ENCODE measurements at regions not wholly inside any gene's neighbourhood (a gene's known extent, or its start where the extent isn't known, plus 50 kb on each side); places are given as distances from the start of the nearest gene placed in this dataset.

DNA sequence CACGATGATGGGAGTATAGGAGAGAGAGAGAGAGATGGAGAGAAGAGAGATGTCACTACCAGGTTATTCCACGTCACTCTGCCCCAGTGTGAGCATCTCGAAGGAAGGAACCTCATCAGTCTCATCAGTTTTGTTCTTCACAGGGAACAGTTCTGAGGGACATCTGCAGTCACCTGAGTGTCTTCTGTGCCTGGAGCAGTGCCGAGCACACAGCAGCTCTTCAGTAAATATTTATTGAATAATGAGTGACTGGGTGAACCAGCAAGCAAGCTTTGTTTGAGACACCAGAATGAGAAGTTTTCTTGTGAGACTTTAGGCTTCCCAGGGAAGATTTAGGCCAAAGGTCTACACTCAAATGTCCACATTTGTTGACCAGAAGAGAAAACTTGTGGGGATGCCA is 142.4 kb upstream of the IRX3 start:
- H3K36me3 Mint-ChIP-seq (ENCODE audit: low read depth) = peaks cover 6% of the 10 kb centered on the region
- H3K4me3 Mint-ChIP-seq = no peak overlapping the region
- no peak for DNase-seq
- H3K27ac Mint-ChIP-seq = no peak overlapping the region
- H3K4me1 Mint-ChIP-seq (ENCODE audit: low read depth) = peaks cover 59% of the 10 kb centered on the region
- peaks cover 9% of the 10 kb centered on the region for H3K27me3 Mint-ChIP-seq (ENCODE audit: insufficient read depth)
- H3K9me3 Mint-ChIP-seq = no peaks in the 10 kb centered on the region
- TF ChIP-seq, protein P1, sequence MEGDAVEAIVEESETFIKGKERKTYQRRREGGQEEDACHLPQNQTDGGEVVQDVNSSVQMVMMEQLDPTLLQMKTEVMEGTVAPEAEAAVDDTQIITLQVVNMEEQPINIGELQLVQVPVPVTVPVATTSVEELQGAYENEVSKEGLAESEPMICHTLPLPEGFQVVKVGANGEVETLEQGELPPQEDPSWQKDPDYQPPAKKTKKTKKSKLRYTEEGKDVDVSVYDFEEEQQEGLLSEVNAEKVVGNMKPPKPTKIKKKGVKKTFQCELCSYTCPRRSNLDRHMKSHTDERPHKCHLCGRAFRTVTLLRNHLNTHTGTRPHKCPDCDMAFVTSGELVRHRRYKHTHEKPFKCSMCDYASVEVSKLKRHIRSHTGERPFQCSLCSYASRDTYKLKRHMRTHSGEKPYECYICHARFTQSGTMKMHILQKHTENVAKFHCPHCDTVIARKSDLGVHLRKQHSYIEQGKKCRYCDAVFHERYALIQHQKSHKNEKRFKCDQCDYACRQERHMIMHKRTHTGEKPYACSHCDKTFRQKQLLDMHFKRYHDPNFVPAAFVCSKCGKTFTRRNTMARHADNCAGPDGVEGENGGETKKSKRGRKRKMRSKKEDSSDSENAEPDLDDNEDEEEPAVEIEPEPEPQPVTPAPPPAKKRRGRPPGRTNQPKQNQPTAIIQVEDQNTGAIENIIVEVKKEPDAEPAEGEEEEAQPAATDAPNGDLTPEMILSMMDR (IDR thresholded peaks at IDR 0.05) = no peak

DNA sequence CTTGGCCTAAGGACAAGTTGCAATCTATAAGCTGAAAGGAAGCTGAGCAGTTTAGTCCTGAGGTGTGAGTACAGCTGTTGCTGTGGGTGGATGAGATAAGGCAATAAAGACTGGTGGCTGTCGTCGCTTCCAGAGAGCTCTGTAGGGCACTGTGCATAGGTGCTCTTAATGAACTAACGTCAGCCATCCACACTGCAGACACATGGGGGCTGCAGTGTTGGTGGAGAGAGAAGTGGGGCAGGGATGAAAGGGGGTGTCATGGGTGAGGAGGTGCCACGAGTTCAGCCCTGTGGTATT is 139.9 kb upstream of the IRX3 start:
- no peak for DNase-seq
- H3K9me3 Mint-ChIP-seq = no peaks in the 10 kb centered on the region
- TF ChIP-seq, protein P1 (IDR thresholded peaks at IDR 0.05) = no peak
- peaks cover 6% of the 10 kb centered on the region for H3K36me3 Mint-ChIP-seq (ENCODE audit: low read depth)
- H3K27ac Mint-ChIP-seq = no peak overlapping the region
- no peak overlapping the region for H3K4me3 Mint-ChIP-seq
- H3K27me3 Mint-ChIP-seq (ENCODE audit: insufficient read depth) = peaks cover 9% of the 10 kb centered on the region
- H3K4me1 Mint-ChIP-seq (ENCODE audit: low read depth) = peaks cover 71% of the 10 kb centered on the region

DNA sequence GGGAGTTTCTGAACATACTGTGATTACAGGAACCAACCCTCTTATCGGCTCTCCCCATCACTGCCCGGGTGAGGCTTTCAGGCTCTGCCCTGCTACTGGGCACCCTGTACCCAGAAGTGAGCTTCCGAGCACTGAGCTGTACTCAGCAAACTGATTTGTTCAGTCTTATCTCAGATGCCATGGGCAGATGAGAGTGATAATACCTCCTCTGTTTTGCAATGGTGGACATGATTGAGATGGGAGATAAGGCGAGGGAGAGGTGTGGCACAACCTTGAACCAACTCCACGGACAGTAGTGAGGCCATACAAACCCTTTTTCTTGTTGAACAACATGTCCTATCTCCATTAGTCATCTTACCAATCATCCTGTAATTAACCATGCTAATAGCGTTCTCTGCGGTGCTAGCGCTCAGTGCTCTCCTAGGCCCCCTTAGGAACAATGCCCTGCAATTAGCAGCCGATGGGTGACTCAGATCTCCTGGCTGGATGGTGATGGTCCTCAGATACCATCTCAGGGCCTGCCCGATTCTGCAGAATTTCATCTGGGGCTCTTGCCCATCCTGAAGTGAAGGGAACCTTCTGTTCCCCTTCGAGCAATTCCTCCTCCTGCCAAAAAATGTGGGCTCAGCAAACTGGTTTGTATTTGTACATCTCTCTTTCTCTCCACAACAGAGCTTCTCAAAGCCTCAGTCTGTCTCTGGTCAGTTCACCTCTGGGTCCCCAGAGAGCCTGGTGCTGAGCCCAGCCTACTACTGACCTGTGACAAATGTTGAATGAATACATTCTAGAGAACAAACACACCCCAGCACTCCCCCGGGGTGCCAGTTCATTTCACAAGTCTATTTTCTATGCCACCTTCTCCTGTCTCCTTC is 139.3 kb upstream of the IRX3 start:
- no peak for DNase-seq
- Mint-ChIP-seq H3K27me3 (ENCODE audit: insufficient read depth) (peaks cover 9% of the 10 kb centered on the region), H3K4me1 (ENCODE audit: low read depth) (peaks cover 65% of the 10 kb centered on the region), H3K36me3 (ENCODE audit: low read depth) (peaks cover 6% of the 10 kb centered on the region), H3K9me3 (no peaks in the 10 kb centered on the region), H3K4me3 (no peak overlapping the region), H3K27ac (no peak overlapping the region)
- TF ChIP-seq, protein P1 (IDR thresholded peaks at IDR 0.05) = no peak

DNA sequence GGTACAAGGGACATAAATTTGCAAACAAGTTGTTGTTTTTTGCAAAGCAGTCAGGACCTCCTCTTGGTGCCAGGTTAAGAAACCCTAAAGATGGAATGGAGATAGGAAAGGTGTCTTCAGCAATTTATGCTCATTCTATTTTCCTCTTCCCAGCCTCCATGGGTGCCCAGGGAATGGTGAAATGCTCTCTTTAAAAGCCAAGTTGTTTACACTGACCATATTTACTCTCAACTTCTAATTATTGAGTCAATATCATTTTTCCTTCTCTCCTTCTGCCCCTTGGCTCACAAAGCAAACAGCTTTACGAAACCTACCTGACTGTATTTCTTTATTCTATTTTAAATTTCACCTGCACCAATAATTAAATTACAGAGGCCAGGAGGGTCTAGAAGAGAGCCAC is 138.5 kb upstream of the IRX3 start:
- TF ChIP-seq, protein P1 (IDR thresholded peaks at IDR 0.05) = no peak
- peaks cover 56% of the 10 kb centered on the region for H3K4me1 Mint-ChIP-seq (ENCODE audit: low read depth)
- peaks cover 9% of the 10 kb centered on the region for H3K27me3 Mint-ChIP-seq (ENCODE audit: insufficient read depth)
- DNase-seq = no peak
- no peak overlapping the region for H3K4me3 Mint-ChIP-seq
- no peak overlapping the region for H3K27ac Mint-ChIP-seq
- peaks cover 6% of the 10 kb centered on the region for H3K36me3 Mint-ChIP-seq (ENCODE audit: low read depth)
- no peaks in the 10 kb centered on the region for H3K9me3 Mint-ChIP-seq

DNA sequence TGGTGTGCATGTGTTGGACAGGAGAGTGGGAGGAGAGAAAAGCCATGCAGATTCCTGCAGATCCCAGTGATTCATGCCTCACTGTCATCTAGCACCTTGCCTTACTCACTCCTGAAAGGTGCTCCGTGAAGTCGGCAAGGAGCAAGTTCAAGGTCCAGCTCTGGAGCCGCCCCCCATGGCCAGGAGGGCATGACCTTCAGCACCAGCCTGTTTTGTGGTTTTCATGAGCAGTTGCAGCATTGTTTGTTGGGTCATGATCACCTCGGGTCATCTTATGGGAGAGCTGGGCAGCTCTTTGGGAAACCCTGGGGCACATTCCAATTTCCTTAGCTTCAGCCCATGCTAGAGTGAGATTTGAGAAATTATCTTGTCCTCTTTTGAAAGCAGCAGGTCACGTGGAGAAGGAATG is 137.5 kb upstream of the IRX3 start:
- no peak overlapping the region for H3K4me3 Mint-ChIP-seq
- TF ChIP-seq, protein P1 (IDR thresholded peaks at IDR 0.05) = no peak
- H3K4me1 Mint-ChIP-seq (ENCODE audit: low read depth) = peaks cover 50% of the 10 kb centered on the region
- no peaks in the 10 kb centered on the region for H3K9me3 Mint-ChIP-seq
- H3K27ac Mint-ChIP-seq = no peak overlapping the region
- peaks cover 9% of the 10 kb centered on the region for H3K27me3 Mint-ChIP-seq (ENCODE audit: insufficient read depth)
- peaks cover 5% of the 10 kb centered on the region; the same call in 1 of the 2 replicates for H3K36me3 Mint-ChIP-seq (ENCODE audit: low read depth)
- no peak for DNase-seq

Data from HFFc6 (cell line).